ENCODE measurements at regions not wholly inside any gene's neighbourhood (a gene's known extent, or its start where the extent isn't known, plus 50 kb on each side); places are given as distances from the start of the nearest gene placed in this dataset.

- TF ChIP-seq CTCF (IDR thresholded peaks at IDR 0.05) (no peak), POLR2A (IDR thresholded peaks at IDR 0.05) (no peak)
Measured at GRCh38 chr16:5296176-5296575, 198.6 kb upstream of the EEF2KMT start.

Data from uterus (tissue), 2 donors.